GM20431 (cell line): ENCODE measurements at regions not wholly inside any gene's neighbourhood (a gene's known extent, or its start where the extent isn't known, plus 50 kb on each side); places are given as distances from the start of the nearest gene placed in this dataset.
"Not testable (repeated sequence)": the region's sequence is repeated elsewhere in the genome, so short reads cannot be mapped to it uniquely, and the experiment has no call there.

ENCODE experiments used
- in situ Hi-C: fragments of 300-500 bp; cut with MseI, MboI; formaldehyde crosslinking; loops from one replicate; pipeline ENCODE4 v1.15.0; 2020; ENCODE audit warnings: low sequenced_read_pairs; ENCODE audit not compliant: unreplicated experiment

DNA sequence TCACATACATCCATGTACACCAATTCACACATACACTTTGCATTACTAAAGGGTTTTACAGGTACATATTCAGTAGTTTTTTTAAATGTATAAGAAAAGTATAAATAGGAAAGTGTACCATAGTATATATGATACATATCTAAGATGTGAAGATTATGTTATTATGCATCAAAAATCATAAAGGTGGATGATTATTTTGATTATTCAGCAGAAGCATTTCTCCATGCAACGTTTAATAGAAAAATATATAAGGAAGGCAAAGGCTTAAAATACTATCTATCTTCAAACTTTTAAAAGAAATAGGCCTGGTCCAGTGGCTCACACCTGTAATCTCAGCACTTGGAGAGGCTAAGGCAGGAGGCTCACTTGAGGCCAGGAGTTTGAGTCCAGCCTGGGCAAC, 133.5 kb upstream of the KLF3 start:
- in situ Hi-C loops = no loop called here

DNA sequence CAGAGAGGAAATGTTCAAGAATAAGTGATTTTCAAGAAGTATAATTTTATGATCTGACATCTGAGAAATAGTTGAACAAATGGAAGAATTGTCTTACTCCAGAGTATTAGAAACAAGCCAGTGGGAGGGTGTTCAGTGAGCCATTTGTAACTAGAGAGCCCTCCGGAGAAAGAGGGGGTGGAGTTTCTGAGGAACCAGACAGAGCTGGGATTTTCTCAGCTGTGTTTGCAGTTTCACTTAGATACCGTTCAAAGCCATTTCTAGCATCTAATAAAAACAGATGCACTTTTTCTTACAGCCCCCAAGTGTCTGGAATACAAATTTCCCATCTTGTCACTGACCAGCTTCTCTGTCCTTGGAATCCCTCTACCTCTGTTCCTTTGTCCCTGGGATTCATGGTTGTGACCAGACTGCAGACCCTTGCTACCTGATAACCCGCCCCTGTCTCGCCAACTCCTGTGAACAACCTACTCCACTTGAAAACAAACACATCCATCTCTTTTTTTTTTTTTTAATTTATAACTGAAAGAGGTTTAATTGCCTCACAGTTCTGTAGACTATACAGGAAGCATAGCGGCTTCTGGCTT, 132.8 kb upstream of the KLF3 start:
- in situ Hi-C loops = no loop called here

DNA sequence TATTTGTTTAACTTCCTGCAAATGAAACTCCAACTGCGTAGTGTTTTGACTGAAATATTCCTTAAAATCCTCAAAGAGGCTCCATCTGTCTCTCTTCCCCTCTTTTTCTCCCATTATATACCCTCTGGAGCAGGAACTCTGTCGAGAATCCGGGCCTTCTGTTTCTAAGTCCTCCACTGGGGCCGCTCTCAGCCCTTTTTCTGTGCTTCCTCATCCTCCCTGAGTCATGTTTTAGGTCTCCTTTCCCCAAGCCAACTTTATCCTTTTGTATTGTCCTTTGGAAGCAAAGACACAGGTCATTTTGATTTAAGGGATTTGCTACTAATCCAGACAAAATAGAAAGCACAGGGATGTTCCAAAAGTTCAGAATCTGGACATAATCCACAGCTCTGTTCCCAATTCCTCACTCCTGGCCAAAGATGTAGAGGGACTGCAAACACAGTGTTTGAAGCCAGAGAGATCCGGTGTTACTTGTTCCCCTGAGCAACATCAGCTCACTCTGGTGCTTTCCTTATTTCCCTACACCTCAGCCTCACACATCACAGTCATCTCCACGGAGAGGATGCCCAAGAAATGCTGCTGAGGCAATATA, 131.0 kb upstream of the KLF3 start:
- in situ Hi-C loops = no loop called here

DNA sequence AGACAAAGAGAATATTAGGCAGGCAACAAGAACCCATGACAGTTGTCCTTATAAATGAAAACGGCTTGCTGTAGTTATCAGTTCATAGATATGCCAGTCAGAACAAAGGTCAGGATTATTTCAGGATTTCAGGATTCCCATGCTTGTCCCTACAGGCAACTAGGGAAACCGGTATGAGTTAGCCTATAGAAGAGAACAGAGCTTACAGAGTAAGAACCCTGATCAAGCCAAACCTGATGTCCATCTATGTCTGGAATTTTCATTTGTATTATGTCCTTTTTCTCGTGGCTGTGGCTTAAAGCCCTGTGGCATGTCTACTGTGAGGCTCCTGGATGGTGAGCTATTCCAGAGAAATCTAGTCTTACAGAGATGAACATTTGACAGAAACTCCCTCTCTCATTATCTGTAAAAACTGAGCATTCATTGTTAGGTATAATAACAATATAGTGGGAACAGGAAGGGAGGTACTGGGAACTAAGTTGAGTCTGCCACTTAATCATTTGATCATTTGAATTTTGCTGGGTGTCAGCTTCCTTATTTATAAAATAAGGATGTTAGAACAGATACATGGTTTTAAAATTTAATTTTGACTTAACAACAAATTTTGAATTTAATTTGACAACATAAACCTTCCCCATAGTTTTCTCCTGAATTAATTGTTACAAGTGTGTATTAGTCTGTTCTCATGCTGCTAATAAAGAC, 129.5 kb upstream of the KLF3 start:
- in situ Hi-C loops = no loop called here

DNA sequence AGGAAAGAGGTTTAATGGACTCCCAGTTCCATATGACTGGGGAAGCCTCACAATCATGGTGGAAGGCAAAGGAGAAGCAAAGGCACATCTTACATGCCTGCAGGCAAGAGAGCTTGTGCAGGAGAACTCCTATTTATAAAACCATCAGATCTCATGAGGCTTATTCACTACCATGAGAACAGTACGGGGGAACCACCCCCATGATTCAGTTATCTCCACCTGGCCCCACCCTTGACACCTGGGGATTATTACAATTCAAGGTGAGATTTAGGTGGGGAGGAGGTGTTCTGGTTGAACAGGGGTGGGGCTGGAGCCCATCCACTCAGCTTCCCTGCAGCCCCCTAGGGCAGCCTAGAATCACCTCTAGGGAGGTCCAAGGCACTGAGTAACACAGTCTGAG, 128.9 kb upstream of the KLF3 start:
- in situ Hi-C loops = not testable (repeated sequence)

DNA sequence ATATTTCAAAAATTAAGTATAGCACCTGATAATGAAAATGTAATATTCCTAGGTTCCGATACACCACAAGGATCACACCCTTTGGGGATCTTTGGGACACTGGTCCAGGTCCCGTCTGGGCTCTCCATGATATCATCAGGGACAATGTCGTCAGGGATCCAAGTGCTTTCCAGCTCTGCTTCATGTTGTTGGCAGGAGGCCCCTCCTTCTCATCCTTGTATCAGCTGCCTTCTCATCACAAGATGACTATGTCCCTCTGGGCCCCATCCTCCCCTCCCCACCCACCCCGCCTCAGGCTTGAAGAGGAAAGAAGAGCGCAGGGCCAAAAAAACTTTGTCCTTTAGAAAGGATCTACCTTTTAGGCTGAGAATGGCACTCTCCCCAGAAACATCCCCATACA, 128.3 kb upstream of the KLF3 start:
- in situ Hi-C loops = no loop called here

DNA sequence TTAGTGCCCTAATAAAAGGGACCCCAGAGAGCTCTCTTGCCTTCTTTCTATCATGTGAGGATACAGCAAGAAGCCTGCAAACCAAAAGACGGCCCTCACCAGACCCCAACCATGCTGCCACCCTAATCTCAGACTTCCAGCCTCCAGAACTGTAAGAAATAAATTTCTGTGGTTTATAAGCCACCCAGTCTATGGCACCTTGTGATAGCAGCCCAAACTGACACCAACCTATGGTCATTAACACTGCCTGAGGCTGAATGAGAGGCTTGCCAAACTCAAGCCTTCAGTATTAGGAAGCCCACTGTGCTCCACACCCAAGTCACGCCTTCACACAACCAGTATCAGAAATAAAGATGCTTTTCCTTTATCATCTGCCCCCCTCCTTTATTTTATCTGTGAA, 127.3 kb upstream of the KLF3 start:
- in situ Hi-C loops = no loop called here

DNA sequence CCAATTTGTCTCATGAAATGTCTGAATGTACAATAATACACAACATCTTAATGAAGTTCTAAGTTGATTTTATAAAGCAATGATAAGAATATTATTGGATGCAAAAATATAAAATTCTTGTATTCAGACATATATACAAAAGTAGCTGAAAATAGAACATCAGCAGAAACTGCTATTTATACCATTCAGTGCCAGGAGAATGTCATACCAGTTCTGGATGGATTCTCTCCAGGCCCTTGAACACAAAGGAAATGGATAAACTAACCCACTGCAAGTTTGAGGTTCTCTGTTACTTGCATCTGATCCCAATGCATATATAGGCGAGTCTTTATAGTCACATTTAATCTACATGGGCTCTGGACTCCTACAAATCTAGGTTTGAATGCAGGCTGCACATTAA, 126.3 kb upstream of the KLF3 start:
- in situ Hi-C loops = no loop called here

DNA sequence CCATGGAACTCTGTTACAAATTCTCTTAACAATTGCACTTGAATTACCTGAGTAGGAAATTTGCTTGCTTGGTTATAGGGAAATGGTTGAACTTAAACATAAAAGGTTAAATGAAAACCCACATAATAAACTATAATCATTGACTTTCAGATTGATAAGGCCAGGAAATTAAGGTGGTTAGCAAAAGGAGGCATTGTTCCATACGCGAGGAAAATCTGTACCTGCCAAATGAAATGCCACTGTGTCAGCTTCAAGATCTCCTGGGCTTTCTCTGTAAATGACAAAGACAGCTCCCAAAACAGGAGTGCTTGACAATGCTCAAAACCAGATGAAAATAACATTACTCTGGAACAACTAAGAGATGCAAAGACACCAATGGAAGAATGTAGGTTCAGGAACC, 125.5 kb upstream of the KLF3 start:
- in situ Hi-C loops = no loop called here

DNA sequence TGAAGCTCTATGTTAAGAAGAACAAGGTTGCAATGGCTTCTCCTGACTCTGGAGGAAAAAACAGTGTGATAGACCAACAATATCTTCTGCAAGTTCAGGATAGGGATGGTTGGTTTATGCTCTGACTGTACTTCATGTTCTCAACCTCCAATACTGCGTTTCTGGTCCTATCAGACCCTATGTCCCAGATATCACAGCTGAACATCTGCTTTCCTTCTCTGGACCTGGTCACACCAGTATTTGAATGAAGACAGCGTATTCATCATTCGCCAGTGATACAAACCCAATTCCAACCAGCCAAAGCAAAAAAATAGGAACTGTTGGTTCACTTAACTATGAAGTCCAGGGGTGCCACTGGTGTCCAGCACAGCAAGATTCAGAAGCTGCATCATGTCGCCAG, 124.5 kb upstream of the KLF3 start:
- in situ Hi-C loops = no loop called here

DNA sequence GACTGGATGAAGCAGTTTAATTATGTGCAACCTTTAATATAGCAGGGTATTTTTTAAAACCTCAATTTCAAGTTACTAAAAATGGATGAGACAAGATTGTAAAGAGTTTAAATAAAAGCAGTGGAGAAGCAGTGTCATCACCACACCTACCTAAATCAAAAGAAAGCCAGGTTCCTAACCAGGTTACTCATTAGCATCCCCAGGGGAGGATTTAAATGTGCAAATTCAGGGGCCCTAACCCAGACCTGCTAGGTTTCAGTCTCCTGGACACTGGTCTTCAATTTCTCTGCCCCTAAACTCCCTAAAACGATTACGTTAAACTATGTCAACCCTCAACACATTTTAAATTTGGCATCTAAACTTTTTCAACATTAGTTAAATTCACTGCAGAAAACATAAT, 116.9 kb upstream of the KLF3 start:
- in situ Hi-C loops = no loop called here

DNA sequence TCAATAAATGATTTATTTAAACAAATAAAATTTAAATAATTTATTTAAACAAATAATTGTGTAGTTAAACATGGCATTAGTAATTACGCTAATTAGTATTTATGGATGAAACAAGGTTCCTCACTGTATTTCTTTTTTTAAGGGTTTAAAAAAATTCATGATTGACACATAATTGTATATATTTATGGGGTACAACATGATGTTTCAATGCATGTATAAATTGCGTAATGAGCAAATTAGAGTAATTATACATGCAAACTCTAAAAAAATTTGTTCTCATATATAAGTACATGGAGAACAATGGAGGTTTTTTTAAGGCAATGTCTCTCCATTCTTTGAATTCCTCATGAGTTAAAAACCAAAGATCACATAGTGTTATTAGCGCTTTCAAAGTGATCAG, 115.7 kb upstream of the KLF3 start:
- in situ Hi-C loops = no loop called here

DNA sequence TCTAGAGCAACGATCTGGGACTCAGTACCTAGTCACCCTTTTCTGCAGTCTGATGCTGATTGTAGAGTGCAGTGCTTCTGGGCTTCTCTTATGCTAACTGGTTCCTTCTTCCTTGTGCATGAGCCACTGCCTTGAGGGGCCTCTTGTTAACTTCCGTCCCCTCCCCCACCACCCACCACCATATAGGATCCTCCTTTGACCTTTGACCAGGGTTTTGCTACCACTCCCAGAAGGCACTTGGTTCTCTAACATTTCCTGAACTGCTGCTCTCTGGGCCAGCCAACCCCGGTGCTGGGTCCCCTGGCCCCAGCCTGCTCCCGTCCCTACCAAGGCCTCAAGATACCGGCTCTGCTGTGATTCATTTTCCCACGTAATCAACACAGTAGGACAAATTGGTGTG, 104.6 kb upstream of the KLF3 start:
- in situ Hi-C loops = no loop called here

DNA sequence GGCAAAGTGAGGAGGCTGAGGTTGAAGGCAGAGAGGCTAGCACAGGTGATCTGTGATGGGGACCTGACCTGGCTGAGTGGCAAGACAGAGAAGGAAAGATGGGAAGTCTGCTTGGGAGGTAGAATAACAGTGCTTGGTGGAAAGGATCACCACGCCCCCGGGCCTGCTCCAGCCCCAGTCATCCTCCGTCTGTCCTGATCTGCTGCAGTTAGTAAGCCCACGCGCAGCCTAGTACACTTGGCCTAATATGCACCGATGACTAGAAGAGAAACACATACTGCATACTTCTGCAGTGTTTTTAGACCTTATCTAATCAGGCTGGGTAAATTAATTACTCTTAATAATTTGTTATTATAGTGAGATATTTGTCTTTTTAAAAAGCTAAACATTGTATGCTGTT, 103.7 kb upstream of the KLF3 start:
- in situ Hi-C loops = no loop called here

DNA sequence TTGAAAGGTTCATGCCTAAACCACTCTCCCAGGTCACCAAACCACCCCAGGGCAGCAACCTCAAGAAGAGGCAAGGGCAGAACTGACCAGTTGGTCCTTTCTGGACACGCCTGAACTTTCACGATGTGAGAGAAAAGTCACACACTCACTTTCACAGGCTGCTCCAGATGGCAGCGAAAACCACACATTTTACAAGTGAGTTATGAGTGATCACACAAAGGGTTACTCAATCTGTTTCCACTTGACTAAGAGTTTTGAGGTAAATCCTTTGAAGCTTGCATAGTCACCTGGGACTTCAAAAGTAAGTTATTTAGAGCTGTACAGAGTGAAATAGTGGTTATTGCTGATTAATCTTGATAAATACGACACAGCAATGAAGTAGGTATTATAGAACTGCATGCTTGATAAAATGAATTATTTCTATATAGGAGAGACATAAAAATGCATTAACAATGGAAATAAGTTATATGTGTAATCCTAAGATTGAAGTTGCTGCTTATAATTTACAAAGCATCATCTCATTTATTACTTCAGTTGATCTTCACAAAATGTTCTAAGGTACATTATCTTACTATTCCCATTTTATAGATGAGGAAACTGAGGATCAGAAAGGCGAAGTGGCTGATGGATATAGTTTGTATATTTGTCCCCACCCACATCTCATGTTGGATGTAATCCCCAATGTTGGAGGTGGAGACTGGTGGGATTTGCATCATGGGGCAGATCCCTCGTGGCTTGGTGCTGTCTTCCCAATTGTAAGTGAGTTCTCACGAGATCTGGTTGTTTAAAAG, 103.0 kb upstream of the KLF3 start:
- in situ Hi-C loops = no loop called here

DNA sequence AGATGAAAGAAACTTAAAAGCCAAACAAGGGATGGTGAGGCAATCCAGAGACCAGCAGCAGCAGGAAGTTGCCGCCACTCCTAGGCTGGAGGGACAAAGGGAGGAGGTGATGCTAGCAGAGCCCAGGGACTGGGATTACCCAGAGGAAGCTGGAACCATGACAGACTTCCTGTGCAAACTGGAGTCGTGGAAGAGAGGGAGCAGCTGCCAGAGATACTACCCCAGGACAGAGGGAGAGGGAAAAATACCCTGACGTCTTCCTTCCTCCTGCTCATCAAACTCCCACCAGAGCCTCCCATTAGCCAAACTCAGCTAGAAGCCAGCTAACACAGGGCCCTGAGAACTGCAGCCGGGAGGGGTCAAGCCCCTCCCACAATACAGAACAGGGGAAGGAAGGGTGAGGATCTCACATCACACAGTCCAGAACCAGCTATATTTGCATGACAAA, 101.2 kb upstream of the KLF3 start:
- in situ Hi-C loops = no loop called here

DNA sequence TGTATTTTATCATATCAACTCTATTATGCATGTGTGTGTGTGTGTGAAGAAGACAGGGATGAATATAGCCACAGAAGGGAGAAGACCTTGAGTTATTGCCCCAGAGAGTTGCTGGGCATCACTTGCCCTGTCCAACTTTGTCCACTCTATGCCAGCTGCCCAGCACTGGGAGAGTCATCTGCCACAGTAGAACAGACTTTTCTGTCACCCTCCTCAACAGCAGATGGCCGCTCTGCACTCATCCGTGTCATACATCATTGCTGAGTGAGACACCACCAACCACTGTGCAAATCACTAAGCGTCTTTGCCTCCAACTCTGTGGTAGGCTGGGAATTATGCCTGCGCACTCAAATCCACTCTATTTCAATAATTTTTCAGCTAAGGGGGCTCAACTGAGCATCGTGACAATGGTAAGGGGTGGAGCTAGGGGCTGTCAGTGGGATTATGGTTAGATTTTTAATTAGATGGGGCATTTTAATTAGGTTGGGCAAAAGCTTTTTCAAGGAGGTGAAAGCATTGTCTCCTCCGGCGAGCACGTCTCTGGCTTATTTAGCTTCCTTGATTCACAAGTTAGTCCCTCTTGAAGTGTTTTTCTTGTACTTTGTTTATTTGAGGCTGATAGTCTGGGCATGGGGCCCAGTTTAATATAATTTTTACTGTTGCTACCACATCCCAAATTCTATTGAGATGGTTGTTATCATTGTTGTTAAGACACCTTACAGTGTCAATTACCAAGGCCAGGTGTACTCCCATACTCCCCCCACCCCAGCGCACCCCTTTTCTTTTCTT, 100.1 kb upstream of the KLF3 start:
- in situ Hi-C loops = no loop called here

DNA sequence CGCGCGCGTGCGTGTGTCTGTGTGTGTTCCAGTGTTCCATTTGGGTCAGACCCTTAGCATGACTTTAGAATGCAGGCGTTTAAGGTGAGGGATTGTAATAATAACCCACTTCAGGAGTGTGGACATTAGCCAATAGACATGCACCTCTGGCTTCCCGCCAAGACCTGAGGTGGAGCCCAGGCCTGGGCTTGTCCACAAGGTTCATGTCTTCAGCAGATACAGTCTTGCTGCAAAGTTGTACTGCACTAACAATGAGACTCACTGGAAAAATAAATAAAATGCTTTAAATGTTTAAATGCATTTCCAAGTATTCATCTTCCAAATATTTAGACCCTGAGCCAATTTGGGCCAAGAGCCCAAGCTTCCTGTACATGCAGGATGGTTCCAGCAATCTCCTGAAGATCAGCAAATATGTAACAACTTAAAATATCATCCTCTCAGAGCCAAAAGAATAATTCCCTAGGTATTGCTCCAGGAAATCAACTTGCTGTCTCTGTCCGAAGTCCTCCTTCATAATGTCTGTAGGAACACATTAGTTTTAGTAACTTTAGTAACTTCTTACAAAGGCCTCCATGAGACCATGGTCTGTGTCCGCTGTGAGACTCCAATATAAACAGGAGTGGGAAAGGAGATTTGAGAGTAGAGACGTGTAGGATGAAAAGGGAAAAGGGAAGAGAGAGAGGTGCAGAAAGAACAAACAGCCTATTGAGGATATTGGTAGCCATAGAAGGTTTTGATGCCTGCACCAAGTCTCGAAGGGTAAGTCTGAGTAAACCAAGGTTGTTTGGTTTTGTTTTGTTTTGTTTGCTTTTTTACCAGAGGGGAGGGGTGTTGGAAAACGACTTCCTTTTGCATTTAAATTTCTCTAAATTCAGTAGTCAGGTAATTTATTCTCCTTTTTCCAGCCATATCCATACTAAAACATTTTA, 98.5 kb upstream of the KLF3 start:
- in situ Hi-C loops = no loop called here

DNA sequence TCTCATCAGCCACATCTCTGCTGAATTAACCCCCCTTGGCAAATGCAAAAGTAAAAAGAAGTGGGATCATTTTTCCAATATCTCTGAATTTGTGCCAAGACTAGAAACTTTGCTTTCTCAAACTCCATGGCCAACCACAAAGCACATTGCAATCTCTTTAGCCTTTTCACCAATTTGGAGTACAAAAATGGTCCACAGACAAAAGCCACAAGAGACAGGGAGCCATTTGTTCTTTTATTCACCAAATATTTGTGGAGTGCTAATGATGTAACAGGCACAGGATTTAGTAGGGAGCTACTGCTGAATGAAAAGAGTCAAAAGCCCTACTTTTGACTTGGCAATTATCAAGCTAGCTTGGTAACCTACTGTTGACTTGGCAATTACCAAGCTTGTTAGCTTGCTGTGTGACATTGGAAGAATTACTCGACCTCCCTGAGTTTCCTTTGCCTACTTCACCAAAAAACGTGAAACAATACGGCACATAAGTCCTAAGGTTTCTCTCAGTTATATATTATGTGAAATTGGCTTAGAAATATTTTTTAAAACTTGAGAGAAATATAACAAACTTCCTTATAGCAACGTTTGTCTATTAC, 97.1 kb upstream of the KLF3 start:
- in situ Hi-C loops = no loop called here
